HFFc6 (cell line): ENCODE measurements at regions not wholly inside any gene's neighbourhood (a gene's known extent, or its start where the extent isn't known, plus 50 kb on each side); places are given as distances from the start of the nearest gene placed in this dataset.

ENCODE experiments used
- DNase-seq: peaks from one replicate; pipeline ENCODE4 v3.0.0-alpha.2; 2018
- H3K27ac Mint-ChIP-seq: 2 replicates; pipeline ENCODE4 v1.8.0; 2020; ENCODE audit warnings: mild to moderate bottlenecking, mixed read lengths
- H3K27me3 Mint-ChIP-seq: 2 replicates; pipeline ENCODE4 v1.8.0; 2021; ENCODE audit warnings: mild to moderate bottlenecking, moderate library complexity, mixed read lengths; ENCODE audit not compliant: insufficient read depth
- H3K36me3 Mint-ChIP-seq: 2 replicates; pipeline ENCODE4 v1.8.0; 2021; ENCODE audit warnings: low read depth, mixed read lengths
- H3K4me1 Mint-ChIP-seq: 2 replicates; pipeline ENCODE4 v1.8.0; 2020; ENCODE audit warnings: low read depth, mixed read lengths
- H3K4me3 Mint-ChIP-seq: 2 replicates; pipeline ENCODE4 v1.8.0; 2020; ENCODE audit warnings: mild to moderate bottlenecking, moderate library complexity, mixed read lengths
- H3K9me3 Mint-ChIP-seq: 2 replicates; pipeline ENCODE4 v1.8.0; 2020; ENCODE audit warnings: mild to moderate bottlenecking, mixed read lengths
- CTCF ChIP-seq: fragments of 200-600 bp; sonication (generic); IDR thresholded peaks from 2 replicates; pipeline ENCODE4 v1.5.0; 2021; ENCODE audit warnings: antibody characterized with exemption, mild to moderate bottlenecking

GRCh38 chr10:64501807-64502206, 980.6 kb downstream of the REEP3 start:
- Mint-ChIP-seq H3K27ac (no peak overlapping the region), H3K27me3 (no peaks in the 10 kb centered on the region), H3K36me3 (no peaks in the 10 kb centered on the region), H3K9me3 (peaks cover 17% of the 10 kb centered on the region), H3K4me1 (no peaks in the 10 kb centered on the region), H3K4me3 (no peak overlapping the region)
- TF ChIP-seq CTCF: no peak
- DNase-seq: no peak

GRCh38 chr10:64502936-64503335, 981.7 kb downstream of the REEP3 start:
- no peak for DNase-seq
- Mint-ChIP-seq H3K27ac (no peak overlapping the region), H3K4me1 (no peaks in the 10 kb centered on the region), H3K36me3 (no peaks in the 10 kb centered on the region), H3K9me3 (peaks cover 12% of the 10 kb centered on the region), H3K27me3 (no peaks in the 10 kb centered on the region), H3K4me3 (no peak overlapping the region)
- no peak for TF ChIP-seq CTCF

- no peak for TF ChIP-seq CTCF
- DNase-seq: no peak
- peaks cover 7% of the 10 kb centered on the region for H3K9me3 Mint-ChIP-seq
- no peaks in the 10 kb centered on the region for H3K4me1 Mint-ChIP-seq
- H3K27me3 Mint-ChIP-seq: no peaks in the 10 kb centered on the region
- no peaks in the 10 kb centered on the region for H3K36me3 Mint-ChIP-seq
- no peak overlapping the region for H3K4me3 Mint-ChIP-seq
- H3K27ac Mint-ChIP-seq: no peak overlapping the region
These were observed 982.2 kb downstream of the REEP3 start for GRCh38 chr10:64503429-64503828.

GRCh38 chr10:64505501-64505900, 984.3 kb downstream of the REEP3 start:
- Mint-ChIP-seq H3K27me3 (no peaks in the 10 kb centered on the region), H3K4me3 (no peak overlapping the region), H3K9me3 (peaks cover 9% of the 10 kb centered on the region), H3K27ac (no peak overlapping the region), H3K36me3 (no peaks in the 10 kb centered on the region), H3K4me1 (no peaks in the 10 kb centered on the region)
- DNase-seq: no peak
- no peak for TF ChIP-seq CTCF

- peaks cover 7% of the 10 kb centered on the region for H3K9me3 Mint-ChIP-seq
- no peak for TF ChIP-seq CTCF
- no peak overlapping the region for H3K4me3 Mint-ChIP-seq
- H3K27ac Mint-ChIP-seq: no peak overlapping the region
- no peaks in the 10 kb centered on the region for H3K4me1 Mint-ChIP-seq
- H3K36me3 Mint-ChIP-seq: no peaks in the 10 kb centered on the region
- DNase-seq: no peak
- H3K27me3 Mint-ChIP-seq: no peaks in the 10 kb centered on the region
These were observed 985.8 kb downstream of the REEP3 start for GRCh38 chr10:64506963-64507362.

- no peak for TF ChIP-seq CTCF
- H3K4me1 Mint-ChIP-seq: no peaks in the 10 kb centered on the region
- H3K9me3 Mint-ChIP-seq: peaks cover 5% of the 10 kb centered on the region
- H3K27ac Mint-ChIP-seq: no peak overlapping the region
- no peak overlapping the region for H3K4me3 Mint-ChIP-seq
- no peaks in the 10 kb centered on the region for H3K36me3 Mint-ChIP-seq
- no peaks in the 10 kb centered on the region for H3K27me3 Mint-ChIP-seq
- DNase-seq: no peak
These were observed 986.4 kb downstream of the REEP3 start for GRCh38 chr10:64507651-64508028.
